DMS53 (cell line): ENCODE measurements at regions not wholly inside any gene's neighbourhood (a gene's known extent, or its start where the extent isn't known, plus 50 kb on each side); places are given as distances from the start of the nearest gene placed in this dataset.
"Not testable (repeated sequence)": the region's sequence is repeated elsewhere in the genome, so short reads cannot be mapped to it uniquely, and the experiment has no call there.

Source experiments
- DNase-seq: peaks from one replicate; lab custom pipeline; 2025; lab: John Stamatoyannopoulos, UW

- no peak for DNase-seq
Measured at GRCh38 chr4:53716471-53717063, 125.3 kb upstream of the LNX1 start.

- DNase-seq: no peak
Measured at GRCh38 chr4:53716011-53716410, 124.7 kb upstream of the LNX1 start.

- DNase-seq: no peak
Measured at GRCh38 chr4:53714236-53715140, 123.2 kb upstream of the LNX1 start.

- DNase-seq: no peak
Measured at GRCh38 chr4:53713767-53714166, 122.5 kb upstream of the LNX1 start.

- DNase-seq: no peak
Measured at GRCh38 chr4:53713296-53713695, 122.0 kb upstream of the LNX1 start.

GRCh38 chr4:53712408-53713020, 121.2 kb upstream of the LNX1 start:
- DNase-seq: no peak

GRCh38 chr4:53711926-53712325, 120.6 kb upstream of the LNX1 start:
- DNase-seq: no peak

GRCh38 chr4:53709693-53710092, 118.4 kb upstream of the LNX1 start:
- DNase-seq: no peak

GRCh38 chr4:53707491-53707890, 116.2 kb upstream of the LNX1 start:
- no peak for DNase-seq

- DNase-seq: peak; percentile 77
Measured at GRCh38 chr4:53706422-53707032, 115.2 kb upstream of the LNX1 start.

GRCh38 chr4:53705972-53706371, 114.7 kb upstream of the LNX1 start:
- DNase-seq: no peak

- DNase-seq: peak; percentile 29
Measured at GRCh38 chr4:53705151-53705764, 114.0 kb upstream of the LNX1 start.

GRCh38 chr4:53704329-53704728, 113.0 kb upstream of the LNX1 start:
- no peak for DNase-seq

GRCh38 chr4:53703267-53703655, 112.0 kb upstream of the LNX1 start:
- no peak for DNase-seq

GRCh38 chr4:53702334-53703266, 111.3 kb upstream of the LNX1 start:
- peak; percentile 93 for DNase-seq

- DNase-seq: not testable (repeated sequence)
Measured at GRCh38 chr4:53701260-53701659, 110.0 kb upstream of the LNX1 start.

- DNase-seq: not testable (repeated sequence)
Measured at GRCh38 chr4:53699310-53699709, 108.0 kb upstream of the LNX1 start.

GRCh38 chr4:53697016-53697685, 105.9 kb upstream of the LNX1 start:
- no peak for DNase-seq

GRCh38 chr4:53695540-53696463, 104.5 kb upstream of the LNX1 start:
- no peak for DNase-seq
